Activated CD8-positive, alpha-beta T cell treated with anti-CD3 and anti-CD28 coated beads for 36 hours (primary cell): ENCODE measurements at regions not wholly inside any gene's neighbourhood (a gene's known extent, or its start where the extent isn't known, plus 50 kb on each side); places are given as distances from the start of the nearest gene placed in this dataset.

Experiments
- ATAC-seq: fragments of 200-7000 bp; cut with Tn5 transposase; one replicate; pipeline ENCODE4 v1.10.0; 2021; ENCODE audit warnings: mild to moderate bottlenecking, moderate library complexity
- CTCF ChIA-PET: fragments of 350-600 bp; sonication (Branson Sonifier 250); formaldehyde crosslinking; loops from one replicate; lab custom pipeline; 2021; ENCODE audit warnings: antibody characterized with exemption; lab: Charles Lee
- POLR2A ChIA-PET: fragments of 350-600 bp; sonication (Branson Sonifier 250); formaldehyde crosslinking; loops from one replicate; lab custom pipeline; 2021; ENCODE audit warnings: antibody characterized with exemption; lab: Charles Lee
- DNase-seq: peaks from one replicate; pipeline ENCODE4 v3.0.0-alpha.2; 2020
- H3K27ac Mint-ChIP-seq: one replicate; pipeline ENCODE4 v1.8.0; 2021; ENCODE audit warnings: mild to moderate bottlenecking, mixed read lengths
- H3K27me3 Mint-ChIP-seq: one replicate; pipeline ENCODE4 v1.8.0; 2021; ENCODE audit warnings: mixed read lengths
- H3K36me3 Mint-ChIP-seq: one replicate; pipeline ENCODE4 v1.8.0; 2021; ENCODE audit warnings: low read depth, mixed read lengths
- H3K4me1 Mint-ChIP-seq: one replicate; pipeline ENCODE4 v1.8.0; 2021; ENCODE audit warnings: low read depth, mixed read lengths
- H3K4me3 Mint-ChIP-seq: one replicate; pipeline ENCODE4 v1.8.0; 2021; ENCODE audit warnings: mild to moderate bottlenecking, moderate library complexity, mixed read lengths
- H3K9me3 Mint-ChIP-seq: one replicate; pipeline ENCODE4 v1.8.0; 2021; ENCODE audit warnings: mixed read lengths
- CTCF ChIP-seq: fragments of 200-600 bp; IDR thresholded peaks from one replicate; pipeline ENCODE4 v1.8.0; 2022; ENCODE audit warnings: antibody characterized with exemption, mild to moderate bottlenecking
- intact Hi-C: fragments of 100-400 bp; cut with micrococcal nuclease; formaldehyde crosslinking; loops from one replicate; pipeline ENCODE4 v1.10.0; 2022

GRCh38 chr12:98253207-98254037, 262.0 kb upstream of the TMPO start:
- ChIA-PET POLR2A (no interaction called here), CTCF (interaction anchor here (0.7 kb wide), 1 partner anchor 376 kb away, joined by 3 read pairs; no protein-coding TSS in a partner anchor)
- DNase-seq (no peak), ATAC-seq (no peak)
- H3K36me3 Mint-ChIP-seq, result no peaks in the 10 kb centered on the region
- TF ChIP-seq CTCF, result no peak
- no peaks in the 10 kb centered on the region for H3K9me3 Mint-ChIP-seq
- no peak overlapping the region for H3K4me3 Mint-ChIP-seq
- H3K27ac Mint-ChIP-seq, result no peak overlapping the region
- peaks cover 2% of the 10 kb centered on the region for H3K27me3 Mint-ChIP-seq
- intact Hi-C loops, result no loop called here
- no peaks in the 10 kb centered on the region for H3K4me1 Mint-ChIP-seq

- Mint-ChIP-seq H3K36me3 (no peaks in the 10 kb centered on the region), H3K27ac (no peak overlapping the region), H3K27me3 (peaks cover 3% of the 10 kb centered on the region), H3K4me3 (no peak overlapping the region), H3K9me3 (no peaks in the 10 kb centered on the region), H3K4me1 (no peaks in the 10 kb centered on the region)
- POLR2A ChIA-PET, result no interaction called here
- intact Hi-C loops, result no loop called here
- DNase-seq (no peak), ATAC-seq (no peak)
- CTCF ChIA-PET, result no interaction called here
- TF ChIP-seq CTCF, result no peak
Measured at GRCh38 chr12:98256830-98257229, 258.6 kb upstream of the TMPO start.

- CTCF ChIA-PET, result no interaction called here
- no peak for TF ChIP-seq CTCF
- H3K36me3 Mint-ChIP-seq, result no peaks in the 10 kb centered on the region
- intact Hi-C loops, result no loop called here
- H3K27ac Mint-ChIP-seq, result no peak overlapping the region
- no peak for DNase-seq
- ATAC-seq, result no peak
- H3K9me3 Mint-ChIP-seq, result no peaks in the 10 kb centered on the region
- H3K27me3 Mint-ChIP-seq, result peaks cover 10% of the 10 kb centered on the region
- H3K4me3 Mint-ChIP-seq, result no peak overlapping the region
- POLR2A ChIA-PET, result no interaction called here
- no peaks in the 10 kb centered on the region for H3K4me1 Mint-ChIP-seq
Measured at GRCh38 chr12:98259693-98260092, 255.7 kb upstream of the TMPO start.

- POLR2A ChIA-PET, result no interaction called here
- CTCF ChIA-PET, result no interaction called here
- no peak for DNase-seq
Measured at GRCh38 chr12:98260276-98260675, 255.1 kb upstream of the TMPO start.

More at GRCh38 chr12:98260276-98260675, 255.1 kb upstream of the TMPO start:
- no peaks in the 10 kb centered on the region for H3K9me3 Mint-ChIP-seq
- intact Hi-C loops, result no loop called here
- H3K4me3 Mint-ChIP-seq, result no peak overlapping the region
- H3K4me1 Mint-ChIP-seq, result no peaks in the 10 kb centered on the region
- peaks cover 12% of the 10 kb centered on the region for H3K27me3 Mint-ChIP-seq
- no peaks in the 10 kb centered on the region for H3K36me3 Mint-ChIP-seq
- ATAC-seq, result no peak
- TF ChIP-seq CTCF, result no peak
- no peak overlapping the region for H3K27ac Mint-ChIP-seq
